Keratinocyte (primary cell): ENCODE measurements at regions not wholly inside any gene's neighbourhood (a gene's known extent, or its start where the extent isn't known, plus 50 kb on each side); places are given as distances from the start of the nearest gene placed in this dataset.

Source experiments
- DNase-seq: peaks from one replicate; pipeline ENCODE4 v3.0.0-alpha.2; 2011; ENCODE audit warnings: low read depth, missing footprints, low spot score
- FAIRE-seq: peaks from 2 replicates; lab custom pipeline; 2011; peaks lifted over from hg19 to GRCh38; lab: Jason Lieb, UNC
- H2AFZ ChIP-seq: 2 replicates; pipeline ENCODE4 v1.6.0; 2012; ENCODE audit warnings: low read length, control low read depth, inconsistent platforms; ENCODE audit not compliant: control insufficient read depth
- H3K27ac ChIP-seq: 2 replicates; pipeline ENCODE4 v1.5.1; 2011; ENCODE audit warnings: low read length; ENCODE audit not compliant: control insufficient read depth, insufficient read depth
- H3K27me3 ChIP-seq: 3 replicates; pipeline ENCODE4 v1.6.0; 2011; ENCODE audit warnings: low read length; ENCODE audit not compliant: control insufficient read depth, insufficient read depth; ENCODE audit errors: extremely low read depth
- H3K36me3 ChIP-seq, 2 experiments: 2 replicates in 1 of 2; 3 replicates in 1 of 2; pipeline ENCODE4 v1.5.1; 2011; ENCODE audit warnings: low read length in 2 of 2, mild to moderate bottlenecking in 1 of 2; ENCODE audit not compliant: control insufficient read depth in 2 of 2, insufficient read depth in 2 of 2; ENCODE audit errors: extremely low read depth in 1 of 2
- H3K4me1 ChIP-seq: 3 replicates; pipeline ENCODE4 v1.5.1; 2011; ENCODE audit warnings: low read length; ENCODE audit not compliant: control insufficient read depth, insufficient read depth; ENCODE audit errors: extremely low read depth
- H3K4me2 ChIP-seq: 3 replicates; pipeline ENCODE4 v1.6.0; 2011; ENCODE audit warnings: low read depth, low read length; ENCODE audit not compliant: control insufficient read depth, insufficient read depth; ENCODE audit errors: extremely low read depth
- H3K4me3 ChIP-seq, 3 experiments: fragments of 200-600 bp in 1 of 3; sonication (generic) in 1 of 3; 2 replicates in 2 of 3; 3 replicates in 1 of 3; pipeline ENCODE4 v1.5.1; 2011 to 2016; ENCODE audit warnings: low read length in 3 of 3, mild to moderate bottlenecking in 3 of 3, control low read depth in 2 of 3, inconsistent platforms in 1 of 3, low read depth in 1 of 3, mixed read lengths in 1 of 3, mixed run types in 1 of 3, moderate library complexity in 1 of 3; ENCODE audit not compliant: control insufficient read depth in 2 of 3, insufficient read depth in 2 of 3; ENCODE audit errors: extremely low read depth in 1 of 3
- H3K79me2 ChIP-seq: 2 replicates; pipeline ENCODE4 v1.6.0; 2012; ENCODE audit warnings: low read length; ENCODE audit not compliant: control insufficient read depth, insufficient read depth
- H3K9ac ChIP-seq: 3 replicates; pipeline ENCODE4 v1.6.0; 2011; ENCODE audit warnings: low read length; ENCODE audit not compliant: control insufficient read depth, insufficient read depth; ENCODE audit errors: extremely low read depth
- H3K9me1 ChIP-seq: 3 replicates; pipeline ENCODE4 v1.6.0; 2011; ENCODE audit warnings: low read length; ENCODE audit not compliant: control insufficient read depth, insufficient read depth; ENCODE audit errors: extremely low read depth
- H3K9me3 ChIP-seq: 2 replicates; pipeline ENCODE4 v1.5.1; 2012; ENCODE audit warnings: low read depth, low read length; ENCODE audit not compliant: control insufficient read depth
- H4K20me1 ChIP-seq: 3 replicates; pipeline ENCODE4 v1.6.0; 2011; ENCODE audit warnings: low read length; ENCODE audit not compliant: control insufficient read depth, insufficient read depth; ENCODE audit errors: extremely low read depth
- EZH2 ChIP-seq: IDR thresholded peaks from one replicate; pipeline ENCODE4 v1.6.1; 2012; ENCODE audit warnings: inconsistent platforms, mild to moderate bottlenecking, low read length, moderate library complexity
- dilution Hi-C: fragments of 300-500 bp; cut with MboI; formaldehyde crosslinking; loops from one replicate; pipeline ENCODE4 v1.7.0; 2020; ENCODE audit warnings: low sequenced_read_pairs; ENCODE audit not compliant: extremely low pct_ligation_motif_present
- TF ChIP-seq, protein P1 (sequence below), 3 experiments: IDR thresholded peaks in 1 of 3; conservative IDR thresholded peaks in 1 of 3; optimal IDR thresholded peaks in 1 of 3; 2 replicates in 2 of 3; 3 replicates in 1 of 3; pipeline versions ENCODE3 to v1.5.1; 2011; ENCODE audit warnings: low read length in 3 of 3, mild to moderate bottlenecking in 3 of 3, moderate library complexity in 2 of 3, control low read depth in 1 of 3, inconsistent platforms in 1 of 3; ENCODE audit not compliant: insufficient read depth in 2 of 3; ENCODE audit errors: extremely low read depth in 1 of 3

DNA sequence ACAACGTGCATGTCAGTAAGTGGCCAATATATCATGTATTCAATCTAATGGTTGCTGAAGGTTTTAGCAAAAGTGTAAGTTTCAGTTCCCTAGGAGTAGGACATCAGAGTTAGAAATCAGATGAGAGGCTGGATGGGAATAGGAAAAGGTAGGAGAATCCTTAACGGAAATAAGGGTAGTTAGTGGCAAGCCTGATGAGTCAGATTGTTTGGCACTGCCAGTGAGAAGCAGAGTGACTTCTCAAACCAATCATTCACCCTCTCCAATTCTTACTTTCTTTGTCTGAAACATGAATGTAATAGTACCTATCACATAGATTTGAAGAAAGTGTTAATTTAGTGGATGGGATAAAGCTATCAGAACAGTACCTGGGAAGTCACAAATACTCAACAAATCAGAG lies 894.0 kb downstream of the NTRK3 start:
- Histone ChIP-seq H3K9me1 (no peaks in the 10 kb centered on the region), H2AFZ (no peak overlapping the region), H3K79me2 (no peaks in the 10 kb centered on the region), H3K4me3 (no peak overlapping the region), H3K36me3 (no peaks in the 10 kb centered on the region), H3K4me1 (peaks cover 11% of the 10 kb centered on the region), H3K4me2 (no peak overlapping the region), H4K20me1 (no peaks in the 10 kb centered on the region), H3K9me3 (no peaks in the 10 kb centered on the region), H3K9ac (no peak overlapping the region), H3K27ac (no peak overlapping the region), H3K27me3 (no peaks in the 10 kb centered on the region)
- DNase-seq = no peak
- TF ChIP-seq, protein P1, sequence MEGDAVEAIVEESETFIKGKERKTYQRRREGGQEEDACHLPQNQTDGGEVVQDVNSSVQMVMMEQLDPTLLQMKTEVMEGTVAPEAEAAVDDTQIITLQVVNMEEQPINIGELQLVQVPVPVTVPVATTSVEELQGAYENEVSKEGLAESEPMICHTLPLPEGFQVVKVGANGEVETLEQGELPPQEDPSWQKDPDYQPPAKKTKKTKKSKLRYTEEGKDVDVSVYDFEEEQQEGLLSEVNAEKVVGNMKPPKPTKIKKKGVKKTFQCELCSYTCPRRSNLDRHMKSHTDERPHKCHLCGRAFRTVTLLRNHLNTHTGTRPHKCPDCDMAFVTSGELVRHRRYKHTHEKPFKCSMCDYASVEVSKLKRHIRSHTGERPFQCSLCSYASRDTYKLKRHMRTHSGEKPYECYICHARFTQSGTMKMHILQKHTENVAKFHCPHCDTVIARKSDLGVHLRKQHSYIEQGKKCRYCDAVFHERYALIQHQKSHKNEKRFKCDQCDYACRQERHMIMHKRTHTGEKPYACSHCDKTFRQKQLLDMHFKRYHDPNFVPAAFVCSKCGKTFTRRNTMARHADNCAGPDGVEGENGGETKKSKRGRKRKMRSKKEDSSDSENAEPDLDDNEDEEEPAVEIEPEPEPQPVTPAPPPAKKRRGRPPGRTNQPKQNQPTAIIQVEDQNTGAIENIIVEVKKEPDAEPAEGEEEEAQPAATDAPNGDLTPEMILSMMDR (optimal IDR thresholded peaks at IDR 0.05 in 1 of 3, IDR thresholded peaks at IDR 0.05 in 1 of 3, conservative IDR thresholded peaks at IDR 0.05 in 1 of 3; ENCODE audit: extremely low read depth in 1 of 3, insufficient read depth in 2 of 3, low read length in 3 of 3) = no peak
- TF ChIP-seq EZH2 = no peak
- peak; percentile 88 for FAIRE-seq
- dilution Hi-C loops = no loop called here

DNA sequence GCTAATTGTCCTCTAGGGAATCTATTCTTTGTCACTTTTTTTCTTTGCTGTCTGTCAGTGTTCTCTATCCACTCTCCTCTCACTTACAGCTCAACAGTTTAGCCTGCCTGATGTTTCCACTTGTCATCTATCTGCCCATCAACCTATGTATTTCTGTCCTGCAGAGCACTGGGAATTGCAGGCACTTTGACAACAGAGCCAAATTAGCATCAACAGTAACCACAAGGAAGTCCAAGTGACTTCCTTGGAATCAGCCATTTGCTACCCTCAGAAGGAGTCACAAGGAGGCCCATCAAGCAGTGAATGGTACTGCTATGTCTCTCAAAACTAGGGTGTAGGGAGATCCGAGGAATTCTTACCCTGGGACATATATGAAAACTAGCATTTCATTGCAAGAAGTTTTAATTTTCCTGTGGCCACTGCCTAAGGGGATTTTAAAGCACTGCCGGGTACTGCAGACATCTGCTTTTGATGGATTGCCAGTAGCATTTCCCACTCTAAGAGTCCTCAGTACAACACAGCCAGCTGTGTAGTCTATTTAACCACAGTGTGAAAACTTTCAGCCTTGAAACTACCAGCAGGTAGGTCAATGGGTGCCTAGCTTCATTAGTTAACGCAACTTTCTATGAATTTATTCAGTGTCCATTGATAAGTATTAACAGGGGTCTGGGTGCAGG lies 898.8 kb downstream of the NTRK3 start:
- Histone ChIP-seq H3K27me3 (no peaks in the 10 kb centered on the region), H3K4me1 (peaks cover 18% of the 10 kb centered on the region), H2AFZ (no peak overlapping the region), H3K79me2 (no peaks in the 10 kb centered on the region), H3K4me3 (no peak overlapping the region), H3K36me3 (no peaks in the 10 kb centered on the region), H3K9me1 (no peaks in the 10 kb centered on the region), H3K27ac (no peak overlapping the region), H3K9ac (no peak overlapping the region), H3K4me2 (no peak overlapping the region), H4K20me1 (no peaks in the 10 kb centered on the region), H3K9me3 (no peaks in the 10 kb centered on the region)
- no peak for DNase-seq
- TF ChIP-seq, protein P1 (optimal IDR thresholded peaks at IDR 0.05 in 1 of 3, IDR thresholded peaks at IDR 0.05 in 1 of 3, conservative IDR thresholded peaks at IDR 0.05 in 1 of 3; ENCODE audit: extremely low read depth in 1 of 3, insufficient read depth in 2 of 3, low read length in 3 of 3) = no peak
- TF ChIP-seq EZH2 = no peak
- dilution Hi-C loops = no loop called here
- no peak for FAIRE-seq
